Right atrium auricular region (tissue), 2 donors: ENCODE measurements at regions not wholly inside any gene's neighbourhood (a gene's known extent, or its start where the extent isn't known, plus 50 kb on each side); places are given as distances from the start of the nearest gene placed in this dataset.

Experiments
- DNase-seq: peaks from one replicate; pipeline ENCODE4 v3.0.0-alpha.2; 2019; ENCODE audit warnings: low spot score
- H3K27ac ChIP-seq, 2 donors: fragments of 200-600 bp; sonication (generic); 1 replicate in 1 of 2; 2 replicates in 1 of 2; pipeline ENCODE4 v1.5.1; 2016 to 2019
- H3K27me3 ChIP-seq, 2 donors: fragments of 200-600 bp; sonication (generic); one replicate each; pipeline versions ENCODE4 v1.5.1 to v1.6.0; 2017 to 2019
- H3K36me3 ChIP-seq: fragments of 200-600 bp; sonication (generic); one replicate; pipeline ENCODE4 v1.5.1; 2016
- H3K4me1 ChIP-seq, 2 donors: fragments of 200-600 bp; sonication (generic); one replicate each; pipeline versions ENCODE4 v1.5.1 to v1.6.0; 2017 to 2019
- H3K4me3 ChIP-seq, 2 donors: fragments of 200-600 bp; sonication (generic); 1 replicate in 1 of 2; 2 replicates in 1 of 2; pipeline ENCODE4 v1.5.1; 2017 to 2019; ENCODE audit warnings: mild to moderate bottlenecking in 1 of 2, moderate library complexity in 1 of 2
- H3K9me3 ChIP-seq, 2 donors: fragments of 200-600 bp; sonication (generic); one replicate each; pipeline ENCODE4 v1.5.1; 2019
- CTCF ChIP-seq, 2 donors: fragments of 200-600 bp; sonication (generic); IDR thresholded peaks; one replicate each; pipeline ENCODE4 v1.5.1; 2019; ENCODE audit warnings: antibody characterized with exemption in 2 of 2

GRCh38 chr16:79792664-79793351 is 192.3 kb upstream of the MAF start:
- no peaks in the 10 kb centered on the region for H3K36me3 ChIP-seq
- H3K4me1 ChIP-seq = no peaks in the 10 kb centered on the region
- no peaks in the 10 kb centered on the region for H3K9me3 ChIP-seq
- no peak for DNase-seq
- H3K27ac ChIP-seq = no peak overlapping the region
- no peak for TF ChIP-seq CTCF (IDR thresholded peaks at IDR 0.05)
- no peak overlapping the region for H3K4me3 ChIP-seq
- H3K27me3 ChIP-seq = no peaks in the 10 kb centered on the region

GRCh38 chr16:79792076-79792475 is 191.5 kb upstream of the MAF start:
- H3K4me1 ChIP-seq = no peaks in the 10 kb centered on the region
- H3K27me3 ChIP-seq = no peaks in the 10 kb centered on the region
- no peak for DNase-seq
- H3K36me3 ChIP-seq = no peaks in the 10 kb centered on the region
- no peaks in the 10 kb centered on the region for H3K9me3 ChIP-seq
- TF ChIP-seq CTCF (IDR thresholded peaks at IDR 0.05) = no peak
- no peak overlapping the region for H3K4me3 ChIP-seq
- no peak overlapping the region for H3K27ac ChIP-seq

- no peak overlapping the region for H3K27ac ChIP-seq
- H3K36me3 ChIP-seq = no peaks in the 10 kb centered on the region
- DNase-seq = no peak
- TF ChIP-seq CTCF (IDR thresholded peaks at IDR 0.05) = no peak
- H3K4me3 ChIP-seq = no peak overlapping the region
- no peaks in the 10 kb centered on the region for H3K27me3 ChIP-seq
- no peaks in the 10 kb centered on the region for H3K9me3 ChIP-seq
- H3K4me1 ChIP-seq = no peaks in the 10 kb centered on the region
Measured at GRCh38 chr16:79790854-79791253, 190.3 kb upstream of the MAF start.

- H3K9me3 ChIP-seq = no peaks in the 10 kb centered on the region
- no peak overlapping the region for H3K27ac ChIP-seq
- no peak for DNase-seq
- no peaks in the 10 kb centered on the region for H3K4me1 ChIP-seq
- H3K36me3 ChIP-seq = no peaks in the 10 kb centered on the region
- TF ChIP-seq CTCF (IDR thresholded peaks at IDR 0.05) = no peak
- H3K4me3 ChIP-seq = no peak overlapping the region
- no peaks in the 10 kb centered on the region for H3K27me3 ChIP-seq
Measured at GRCh38 chr16:79788949-79789348, 188.4 kb upstream of the MAF start.

GRCh38 chr16:79786389-79786788 is 185.9 kb upstream of the MAF start:
- TF ChIP-seq CTCF (IDR thresholded peaks at IDR 0.05) = no peak
- no peaks in the 10 kb centered on the region for H3K36me3 ChIP-seq
- no peak for DNase-seq
- no peaks in the 10 kb centered on the region for H3K27me3 ChIP-seq
- no peak overlapping the region for H3K27ac ChIP-seq
- H3K4me3 ChIP-seq = no peak overlapping the region
- H3K9me3 ChIP-seq = no peaks in the 10 kb centered on the region
- no peaks in the 10 kb centered on the region for H3K4me1 ChIP-seq

- no peak for TF ChIP-seq CTCF (IDR thresholded peaks at IDR 0.05)
- no peaks in the 10 kb centered on the region for H3K27me3 ChIP-seq
- no peaks in the 10 kb centered on the region for H3K4me1 ChIP-seq
- no peak overlapping the region for H3K4me3 ChIP-seq
- no peaks in the 10 kb centered on the region for H3K36me3 ChIP-seq
- no peak for DNase-seq
- no peak overlapping the region for H3K27ac ChIP-seq
- no peaks in the 10 kb centered on the region for H3K9me3 ChIP-seq
Measured at GRCh38 chr16:79784007-79784406, 183.5 kb upstream of the MAF start.
